ENCODE measurements at regions not wholly inside any gene's neighbourhood (a gene's known extent, or its start where the extent isn't known, plus 50 kb on each side); places are given as distances from the start of the nearest gene placed in this dataset.
"Not testable (repeated sequence)": the region's sequence is repeated elsewhere in the genome, so short reads cannot be mapped to it uniquely, and the experiment has no call there.

DNA sequence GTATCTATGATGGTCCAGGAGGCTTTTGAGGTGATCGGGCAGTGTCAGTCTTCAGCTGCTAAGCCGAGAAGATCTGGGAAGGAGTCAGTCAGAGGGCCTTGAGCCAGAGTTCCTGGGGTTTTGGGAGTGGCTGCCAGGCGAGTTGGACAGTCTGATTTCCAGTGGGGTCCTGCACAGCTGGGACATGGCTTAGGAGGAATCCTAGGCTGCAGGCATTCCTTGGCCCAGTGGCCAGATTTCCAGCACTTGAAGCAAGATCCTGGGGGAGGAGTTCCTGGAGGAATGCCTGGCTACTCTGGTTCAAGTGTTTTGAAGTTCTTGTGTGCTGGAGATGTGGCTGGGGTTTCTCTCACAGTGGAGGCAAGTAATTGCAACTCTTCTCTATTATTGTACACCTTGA lies 271.3 kb downstream of the FGF10 start:
- TF ChIP-seq, protein P1, sequence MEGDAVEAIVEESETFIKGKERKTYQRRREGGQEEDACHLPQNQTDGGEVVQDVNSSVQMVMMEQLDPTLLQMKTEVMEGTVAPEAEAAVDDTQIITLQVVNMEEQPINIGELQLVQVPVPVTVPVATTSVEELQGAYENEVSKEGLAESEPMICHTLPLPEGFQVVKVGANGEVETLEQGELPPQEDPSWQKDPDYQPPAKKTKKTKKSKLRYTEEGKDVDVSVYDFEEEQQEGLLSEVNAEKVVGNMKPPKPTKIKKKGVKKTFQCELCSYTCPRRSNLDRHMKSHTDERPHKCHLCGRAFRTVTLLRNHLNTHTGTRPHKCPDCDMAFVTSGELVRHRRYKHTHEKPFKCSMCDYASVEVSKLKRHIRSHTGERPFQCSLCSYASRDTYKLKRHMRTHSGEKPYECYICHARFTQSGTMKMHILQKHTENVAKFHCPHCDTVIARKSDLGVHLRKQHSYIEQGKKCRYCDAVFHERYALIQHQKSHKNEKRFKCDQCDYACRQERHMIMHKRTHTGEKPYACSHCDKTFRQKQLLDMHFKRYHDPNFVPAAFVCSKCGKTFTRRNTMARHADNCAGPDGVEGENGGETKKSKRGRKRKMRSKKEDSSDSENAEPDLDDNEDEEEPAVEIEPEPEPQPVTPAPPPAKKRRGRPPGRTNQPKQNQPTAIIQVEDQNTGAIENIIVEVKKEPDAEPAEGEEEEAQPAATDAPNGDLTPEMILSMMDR (conservative IDR thresholded peaks at IDR 0.05 in 1 of 2, IDR thresholded peaks at IDR 0.05 in 1 of 2; ENCODE audit: extremely low read depth in 1 of 2, insufficient read depth in 1 of 2, low read depth in 1 of 2, low read length in 2 of 2), result not testable (repeated sequence)
- not testable (repeated sequence) for TF ChIP-seq EZH2 (IDR thresholded peaks at IDR 0.05; ENCODE audit: borderline replicate concordance, low read length)
